Kidney epithelial cell (primary cell): ENCODE measurements at regions not wholly inside any gene's neighbourhood (a gene's known extent, or its start where the extent isn't known, plus 50 kb on each side); places are given as distances from the start of the nearest gene placed in this dataset.

Experiments
- DNase-seq: peaks from one replicate; pipeline ENCODE4 v3.0.0-alpha.2; 2010; ENCODE audit warnings: low read depth
- H3K27me3 ChIP-seq: 2 replicates; pipeline ENCODE4 v1.6.0; 2011; ENCODE audit warnings: low read length; ENCODE audit not compliant: control insufficient read depth, insufficient read depth
- H3K36me3 ChIP-seq: 2 replicates; pipeline ENCODE4 v1.5.1; 2011; ENCODE audit warnings: low read length; ENCODE audit not compliant: control insufficient read depth, insufficient read depth
- H3K4me3 ChIP-seq: 2 replicates; pipeline ENCODE4 v1.5.1; 2011; ENCODE audit warnings: low read depth, mild to moderate bottlenecking, control low read depth, low read length
- TF ChIP-seq, protein P1 (sequence below): IDR thresholded peaks from 2 replicates; pipeline ENCODE4 v1.5.1; 2011; ENCODE audit warnings: mild to moderate bottlenecking, moderate library complexity, low read length, control low read depth, inconsistent platforms; ENCODE audit not compliant: insufficient read depth, poor library complexity, severe bottlenecking

DNA sequence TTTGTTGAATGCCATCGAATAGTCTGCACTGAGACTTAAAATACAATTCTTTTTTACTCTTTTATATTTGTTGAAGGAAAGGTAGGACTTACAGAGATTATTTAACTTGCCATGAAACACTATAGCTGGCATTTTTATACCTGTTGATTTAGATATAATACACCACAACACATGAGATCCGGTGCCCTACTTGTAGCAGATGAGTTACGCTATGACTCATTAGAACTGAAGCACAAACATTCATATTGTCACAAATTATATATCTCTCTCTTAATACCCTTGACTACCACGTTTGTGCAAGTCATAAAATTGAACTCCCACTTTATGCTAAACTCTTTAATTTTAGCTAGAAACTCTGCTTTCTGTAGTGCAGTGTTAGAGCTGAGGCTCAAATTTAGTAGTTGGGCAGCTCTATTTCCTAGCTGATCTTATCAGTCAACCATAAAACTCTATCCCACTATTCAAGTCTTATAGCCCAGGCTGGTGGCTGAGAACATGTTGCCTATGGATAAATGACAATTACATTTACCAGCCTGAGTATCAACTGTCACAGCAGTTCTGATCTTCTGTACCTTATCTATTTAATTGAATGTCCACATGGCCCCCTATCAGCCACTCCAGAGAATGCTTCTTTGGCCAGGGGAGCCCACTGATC, 137.4 kb upstream of the SEMA3D start:
- no peak overlapping the region for H3K4me3 ChIP-seq
- DNase-seq, result no peak
- TF ChIP-seq, protein P1, sequence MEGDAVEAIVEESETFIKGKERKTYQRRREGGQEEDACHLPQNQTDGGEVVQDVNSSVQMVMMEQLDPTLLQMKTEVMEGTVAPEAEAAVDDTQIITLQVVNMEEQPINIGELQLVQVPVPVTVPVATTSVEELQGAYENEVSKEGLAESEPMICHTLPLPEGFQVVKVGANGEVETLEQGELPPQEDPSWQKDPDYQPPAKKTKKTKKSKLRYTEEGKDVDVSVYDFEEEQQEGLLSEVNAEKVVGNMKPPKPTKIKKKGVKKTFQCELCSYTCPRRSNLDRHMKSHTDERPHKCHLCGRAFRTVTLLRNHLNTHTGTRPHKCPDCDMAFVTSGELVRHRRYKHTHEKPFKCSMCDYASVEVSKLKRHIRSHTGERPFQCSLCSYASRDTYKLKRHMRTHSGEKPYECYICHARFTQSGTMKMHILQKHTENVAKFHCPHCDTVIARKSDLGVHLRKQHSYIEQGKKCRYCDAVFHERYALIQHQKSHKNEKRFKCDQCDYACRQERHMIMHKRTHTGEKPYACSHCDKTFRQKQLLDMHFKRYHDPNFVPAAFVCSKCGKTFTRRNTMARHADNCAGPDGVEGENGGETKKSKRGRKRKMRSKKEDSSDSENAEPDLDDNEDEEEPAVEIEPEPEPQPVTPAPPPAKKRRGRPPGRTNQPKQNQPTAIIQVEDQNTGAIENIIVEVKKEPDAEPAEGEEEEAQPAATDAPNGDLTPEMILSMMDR, result no peak
- H3K36me3 ChIP-seq, result no peaks in the 10 kb centered on the region
- H3K27me3 ChIP-seq, result no peaks in the 10 kb centered on the region

DNA sequence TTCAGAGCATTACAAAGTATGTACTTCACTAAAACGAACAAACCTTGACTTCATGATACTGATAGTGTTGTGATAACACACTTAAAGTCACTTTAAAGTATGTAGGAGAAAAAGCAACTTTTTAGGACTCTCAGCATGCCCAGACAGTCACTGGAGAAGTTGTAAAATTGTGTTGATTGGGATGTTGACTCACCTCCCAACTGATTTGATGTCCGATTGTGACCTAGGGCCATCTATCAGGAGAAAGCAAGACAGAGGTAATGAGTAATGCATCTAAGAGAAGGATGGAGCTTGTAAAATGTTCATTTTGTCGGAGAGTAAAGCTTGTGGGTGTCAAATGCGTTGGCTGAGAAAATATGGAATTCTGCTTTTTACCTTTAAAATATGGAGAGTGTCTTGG, 135.4 kb upstream of the SEMA3D start:
- no peaks in the 10 kb centered on the region for H3K27me3 ChIP-seq
- H3K36me3 ChIP-seq, result no peaks in the 10 kb centered on the region
- TF ChIP-seq, protein P1, result no peak
- H3K4me3 ChIP-seq, result no peak overlapping the region
- no peak for DNase-seq

DNA sequence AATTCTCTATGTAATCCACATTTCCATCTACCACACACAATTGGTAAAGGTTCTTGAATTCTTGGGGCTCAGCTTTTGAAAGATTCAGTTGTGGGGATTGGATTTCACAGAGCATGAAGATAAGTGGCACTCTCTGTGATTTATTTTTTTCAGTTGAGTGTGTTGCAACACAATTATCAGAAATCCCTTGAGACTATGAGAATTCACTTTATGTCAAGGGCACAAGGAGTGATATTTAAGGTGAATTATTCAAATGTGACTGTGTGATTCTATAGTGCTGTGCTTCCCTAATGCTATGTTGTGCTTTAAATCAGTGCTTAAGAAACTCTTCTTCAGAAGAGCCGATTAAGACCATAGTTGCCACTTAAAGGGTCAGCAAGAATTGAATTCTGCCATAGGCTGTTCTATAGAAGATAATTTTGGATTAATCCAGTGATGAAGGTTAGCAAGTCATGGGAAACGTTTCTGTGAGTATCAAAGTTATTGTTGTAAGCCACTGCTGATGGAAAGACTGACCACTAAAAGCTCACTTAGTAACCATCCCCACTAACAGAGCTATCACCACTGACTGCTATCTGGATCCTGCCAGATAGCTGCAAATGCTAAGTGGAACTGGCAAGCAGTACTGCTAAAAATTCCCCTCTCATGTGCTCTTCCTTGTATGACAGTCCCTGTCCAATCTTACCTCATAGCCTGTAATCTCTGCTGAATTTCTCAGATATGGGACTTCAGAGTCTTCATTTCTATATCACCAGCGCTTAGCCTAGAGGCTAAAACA, 134.0 kb upstream of the SEMA3D start:
- no peak for DNase-seq
- Histone ChIP-seq H3K36me3 (no peaks in the 10 kb centered on the region), H3K27me3 (no peaks in the 10 kb centered on the region), H3K4me3 (no peak overlapping the region)
- TF ChIP-seq, protein P1, result no peak

DNA sequence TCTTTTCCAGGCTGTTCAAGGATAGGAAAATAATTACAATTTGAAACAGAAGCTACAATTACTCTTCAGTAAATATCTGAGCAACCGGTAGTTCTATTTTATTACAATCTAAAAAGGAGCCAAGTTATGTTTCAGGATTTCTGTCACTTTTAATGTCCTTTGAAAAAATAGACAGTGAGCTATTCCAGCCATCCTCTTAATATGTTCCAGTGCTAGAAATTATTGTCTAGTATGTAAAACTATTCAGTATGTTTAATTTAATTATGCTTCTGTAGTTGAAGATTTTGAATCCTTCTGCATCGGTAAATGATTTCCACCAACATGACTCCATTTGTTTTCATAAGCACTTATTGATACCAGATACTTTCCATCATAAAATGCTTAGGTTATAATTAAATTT, 129.6 kb upstream of the SEMA3D start:
- no peak for DNase-seq
- Histone ChIP-seq H3K36me3 (no peaks in the 10 kb centered on the region), H3K4me3 (no peak overlapping the region), H3K27me3 (no peaks in the 10 kb centered on the region)
- TF ChIP-seq, protein P1, result no peak

DNA sequence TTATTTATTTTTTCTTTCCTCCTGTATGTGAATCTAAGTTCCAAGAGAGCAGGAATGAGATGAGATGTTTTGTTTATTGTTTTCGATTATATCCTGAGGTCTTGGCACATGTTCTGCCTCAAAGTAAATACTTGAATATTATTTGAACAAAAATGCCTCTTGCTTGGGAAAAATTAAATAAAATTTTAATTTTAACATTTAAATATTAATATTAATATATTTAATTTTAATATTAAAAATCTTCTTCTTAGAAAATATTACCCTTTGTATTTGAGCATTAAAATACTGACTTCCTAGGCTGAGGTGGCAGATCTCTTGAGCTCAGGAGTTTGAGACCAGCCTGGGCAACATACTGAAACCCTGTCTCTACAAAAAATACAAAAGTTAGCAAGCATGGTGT, 123.4 kb upstream of the SEMA3D start:
- no peak for DNase-seq
- TF ChIP-seq, protein P1, result no peak
- no peaks in the 10 kb centered on the region for H3K27me3 ChIP-seq
- H3K36me3 ChIP-seq, result no peaks in the 10 kb centered on the region
- H3K4me3 ChIP-seq, result no peak overlapping the region
